SU-DHL-6 (cell line): ENCODE measurements at regions not wholly inside any gene's neighbourhood (a gene's known extent, or its start where the extent isn't known, plus 50 kb on each side); places are given as distances from the start of the nearest gene placed in this dataset.
A peak's percentile ranks its signal among the peaks of the same experiment; 100 is the strongest.

Experiments used
- H2AFZ ChIP-seq: fragments of 200-600 bp; sonication (generic); 2 replicates; pipeline ENCODE4 v1.6.1; 2014; ENCODE audit warnings: low read depth, mild to moderate bottlenecking, moderate library complexity, mixed read lengths, antibody characterized with exemption, low read length; ENCODE audit not compliant: severe bottlenecking
- H3F3A ChIP-seq: fragments of 200-600 bp; shearing (Covaris generic); 2 replicates; pipeline ENCODE4 v1.6.0; 2016; ENCODE audit warnings: antibody characterized with exemption, mild to moderate bottlenecking; ENCODE audit not compliant: insufficient read depth
- H3K27ac ChIP-seq: fragments of 200-600 bp; sonication (generic); 2 replicates; pipeline ENCODE4 v1.5.1; 2016; ENCODE audit warnings: low read depth, mild to moderate bottlenecking, low read length, moderate library complexity, mixed read lengths
- H3K27me3 ChIP-seq: fragments of 200-600 bp; sonication (generic), shearing (Covaris generic); 2 replicates; pipeline ENCODE4 v1.6.0; 2014; ENCODE audit warnings: mild to moderate bottlenecking, low read length
- H3K36me3 ChIP-seq: fragments of 200-600 bp; sonication (generic); 2 replicates; pipeline ENCODE4 v1.6.1; 2014; ENCODE audit warnings: mild to moderate bottlenecking, low read length, mixed read lengths
- H3K4me2 ChIP-seq: fragments of 300-600, 200-600 bp; shearing (Covaris generic), sonication (generic); 2 replicates; pipeline ENCODE4 v1.6.0; 2014; ENCODE audit warnings: low read length, low read depth, mild to moderate bottlenecking; ENCODE audit not compliant: poor library complexity, severe bottlenecking
- H3K4me3 ChIP-seq: fragments of 200-600 bp; sonication (generic); 2 replicates; pipeline ENCODE4 v1.5.1; 2014; ENCODE audit warnings: antibody characterized with exemption, low read length, mild to moderate bottlenecking, mixed read lengths; ENCODE audit not compliant: insufficient read depth, poor library complexity, severe bottlenecking
- H3K79me2 ChIP-seq: fragments of 200-600 bp; sonication (generic); 2 replicates; pipeline ENCODE4 v1.6.1; 2014; ENCODE audit warnings: mild to moderate bottlenecking, low read length, moderate library complexity; ENCODE audit not compliant: insufficient read depth
- H3K9ac ChIP-seq: fragments of 200-600 bp; sonication (generic); 2 replicates; pipeline ENCODE4 v1.7.0; 2014; ENCODE audit warnings: mild to moderate bottlenecking, low read length
- H3K9me2 ChIP-seq: fragments of 200-600 bp; sonication (generic); replicated peaks from 2 replicates; pipeline ENCODE4 v1.6.1; 2014; ENCODE audit warnings: low read length; ENCODE audit not compliant: insufficient read depth
- H3K9me3 ChIP-seq: fragments of 200-600 bp; sonication (generic); 2 replicates; pipeline ENCODE4 v1.6.1; 2014; ENCODE audit warnings: low read length, mixed read lengths; ENCODE audit not compliant: insufficient read depth
- H4K20me1 ChIP-seq: fragments of 200-600 bp; sonication (generic); 2 replicates; pipeline ENCODE4 v1.6.1; 2014; ENCODE audit warnings: low read depth, mild to moderate bottlenecking, antibody characterized with exemption, low read length, moderate library complexity, mixed read lengths
- CTCF ChIP-seq: fragments of 200-600 bp; sonication (generic); IDR thresholded peaks from one replicate; pipeline ENCODE4 v1.5.1; 2017; ENCODE audit warnings: antibody characterized with exemption, mild to moderate bottlenecking, low read length, moderate library complexity; ENCODE audit not compliant: insufficient read depth, poor library complexity, severe bottlenecking
- EZH2phosphoT487 ChIP-seq: fragments of 200-600 bp; sonication (generic), shearing (Covaris generic); conservative IDR thresholded peaks from 2 replicates; pipeline ENCODE4 v1.6.1; 2018; ENCODE audit warnings: mild to moderate bottlenecking, antibody characterized with exemption, low read length, moderate library complexity, mixed read lengths

GRCh38 chr4:112765317-112765974, 128.5 kb downstream of the LARP7 start:
- no peaks in the 10 kb centered on the region for H3K9me2 ChIP-seq
- no peak overlapping the region for H3K9ac ChIP-seq
- H3K36me3 ChIP-seq: no peaks in the 10 kb centered on the region
- H4K20me1 ChIP-seq: no peaks in the 10 kb centered on the region
- H3K4me2 ChIP-seq: no peak overlapping the region
- TF ChIP-seq CTCF (peak; percentile 21), EZH2phosphoT487 (no peak)
- H3K9me3 ChIP-seq: no peaks in the 10 kb centered on the region
- peak overlapping the region; percentile 16 for H2AFZ ChIP-seq
- H3K27me3 ChIP-seq: no peaks in the 10 kb centered on the region
- H3K27ac ChIP-seq: no peak overlapping the region
- no peak overlapping the region for H3K4me3 ChIP-seq
- no peaks in the 10 kb centered on the region for H3K79me2 ChIP-seq
- H3F3A ChIP-seq: no peaks in the 10 kb centered on the region; the same call in 1 of the 2 replicates

- Histone ChIP-seq H3K36me3 (no peaks in the 10 kb centered on the region), H3K9ac (no peak overlapping the region), H3F3A (no peaks in the 10 kb centered on the region; the same call in 1 of the 2 replicates), H3K27me3 (no peaks in the 10 kb centered on the region), H3K9me3 (no peaks in the 10 kb centered on the region), H3K79me2 (no peaks in the 10 kb centered on the region), H4K20me1 (no peaks in the 10 kb centered on the region), H3K9me2 (no peaks in the 10 kb centered on the region), H3K4me3 (no peak overlapping the region), H3K4me2 (no peak overlapping the region), H3K27ac (no peak overlapping the region), H2AFZ (no peak overlapping the region)
- no peak for TF ChIP-seq EZH2phosphoT487
- TF ChIP-seq CTCF: no peak
Measured at GRCh38 chr4:112766422-112766821, 129.5 kb downstream of the LARP7 start.

- H3K9me3 ChIP-seq: no peaks in the 10 kb centered on the region
Measured at GRCh38 chr4:112767386-112767785, 130.4 kb downstream of the LARP7 start.

More at GRCh38 chr4:112767386-112767785, 130.4 kb downstream of the LARP7 start:
- Histone ChIP-seq H3K9me2 (no peaks in the 10 kb centered on the region), H3K36me3 (no peaks in the 10 kb centered on the region), H3F3A (no peaks in the 10 kb centered on the region; the same call in 1 of the 2 replicates), H3K27me3 (no peaks in the 10 kb centered on the region), H3K4me3 (no peak overlapping the region), H3K79me2 (no peaks in the 10 kb centered on the region), H3K9ac (no peak overlapping the region), H3K4me2 (no peak overlapping the region), H4K20me1 (no peaks in the 10 kb centered on the region), H2AFZ (no peak overlapping the region), H3K27ac (no peak overlapping the region)
- TF ChIP-seq EZH2phosphoT487 (no peak), CTCF (no peak)
